ENCODE measurements at regions not wholly inside any gene's neighbourhood (a gene's known extent, or its start where the extent isn't known, plus 50 kb on each side); places are given as distances from the start of the nearest gene placed in this dataset.
A peak's percentile ranks its signal among the peaks of the same experiment; 100 is the strongest.

DNA sequence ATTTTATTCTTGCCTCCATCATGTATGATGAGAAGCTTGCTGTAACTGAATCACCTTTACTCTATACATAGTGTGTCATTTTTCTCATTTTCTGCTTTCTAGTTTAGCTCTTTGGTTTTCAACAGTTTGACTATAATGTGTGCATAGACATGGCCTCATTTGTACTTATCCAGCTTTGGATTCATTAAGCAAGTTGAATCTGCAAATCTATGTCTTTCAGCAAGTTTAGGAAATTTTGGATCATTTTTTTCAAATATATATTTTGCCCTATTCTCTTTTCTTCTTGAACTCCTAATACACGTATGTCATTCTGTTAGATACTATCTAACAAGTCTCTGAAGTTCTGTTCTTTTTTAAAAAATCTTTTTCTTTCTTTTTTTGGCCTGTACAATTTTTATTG is 57.8 kb downstream of the PRLHR start:
- intact Hi-C loops (cut with DNase I; ENCODE audit: low total_unique reads), result no loop called here
- peaks cover 0 to 5% of the 10 kb centered on the region in 2 donors for H3K27me3 ChIP-seq
- no peak for DNase-seq
- TF ChIP-seq, protein P1, sequence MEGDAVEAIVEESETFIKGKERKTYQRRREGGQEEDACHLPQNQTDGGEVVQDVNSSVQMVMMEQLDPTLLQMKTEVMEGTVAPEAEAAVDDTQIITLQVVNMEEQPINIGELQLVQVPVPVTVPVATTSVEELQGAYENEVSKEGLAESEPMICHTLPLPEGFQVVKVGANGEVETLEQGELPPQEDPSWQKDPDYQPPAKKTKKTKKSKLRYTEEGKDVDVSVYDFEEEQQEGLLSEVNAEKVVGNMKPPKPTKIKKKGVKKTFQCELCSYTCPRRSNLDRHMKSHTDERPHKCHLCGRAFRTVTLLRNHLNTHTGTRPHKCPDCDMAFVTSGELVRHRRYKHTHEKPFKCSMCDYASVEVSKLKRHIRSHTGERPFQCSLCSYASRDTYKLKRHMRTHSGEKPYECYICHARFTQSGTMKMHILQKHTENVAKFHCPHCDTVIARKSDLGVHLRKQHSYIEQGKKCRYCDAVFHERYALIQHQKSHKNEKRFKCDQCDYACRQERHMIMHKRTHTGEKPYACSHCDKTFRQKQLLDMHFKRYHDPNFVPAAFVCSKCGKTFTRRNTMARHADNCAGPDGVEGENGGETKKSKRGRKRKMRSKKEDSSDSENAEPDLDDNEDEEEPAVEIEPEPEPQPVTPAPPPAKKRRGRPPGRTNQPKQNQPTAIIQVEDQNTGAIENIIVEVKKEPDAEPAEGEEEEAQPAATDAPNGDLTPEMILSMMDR (IDR thresholded peaks at IDR 0.05), result no peak
- no peak overlapping the region for H3K27ac ChIP-seq
- no peaks in the 10 kb centered on the region for H3K9me3 ChIP-seq
- H3K36me3 ChIP-seq, result no peaks in the 10 kb centered on the region
- no peaks in the 10 kb centered on the region for H3K4me1 ChIP-seq
- no peak overlapping the region for H3K4me3 ChIP-seq

- intact Hi-C loops (cut with DNase I; ENCODE audit: low total_unique reads), result no loop called here
- TF ChIP-seq, protein P1 (IDR thresholded peaks at IDR 0.05), result no peak
Measured at GRCh38 chr10:118534136-118534535, 61.3 kb downstream of the PRLHR start.

DNA sequence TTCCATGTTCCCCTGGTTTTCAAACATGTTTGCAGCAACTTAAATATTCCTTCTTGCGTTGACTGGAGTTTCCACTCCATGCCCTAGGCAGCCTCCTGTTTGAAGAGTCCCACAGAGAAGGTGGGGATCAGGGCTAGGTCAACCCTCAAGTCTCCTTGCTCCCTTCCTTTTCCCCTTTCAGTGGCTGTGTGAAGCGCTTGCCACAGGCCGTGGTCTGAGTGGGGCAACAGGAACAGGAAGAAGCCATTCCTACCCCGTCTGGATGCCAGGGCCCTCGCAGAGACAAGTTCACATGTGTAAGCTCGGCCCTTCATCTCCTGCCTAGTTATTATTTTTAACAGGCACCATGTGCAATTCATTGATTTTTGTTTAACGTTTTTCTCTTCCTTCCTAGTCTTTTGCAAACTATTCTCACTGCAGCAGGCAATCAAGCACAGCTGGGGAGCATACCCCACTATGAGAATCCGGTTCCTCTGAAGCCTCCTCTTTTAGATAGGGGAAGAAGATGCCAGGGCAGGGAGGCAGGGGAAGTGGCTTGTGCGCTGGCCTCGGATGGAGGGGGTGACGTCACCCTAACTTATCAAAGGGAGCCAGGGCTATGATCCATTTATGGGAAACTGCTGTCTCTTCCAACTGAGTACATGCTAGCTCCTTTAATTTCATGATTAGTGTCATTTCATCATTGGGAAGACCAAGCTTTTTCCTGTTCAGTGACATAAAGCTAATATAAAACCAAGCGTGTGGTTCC is 64.2 kb downstream of the PRLHR start:
- DNase-seq, result peak in 1 of 2 donors; percentile 48
- TF ChIP-seq, protein P1 (IDR thresholded peaks at IDR 0.05), result no peak
- no peak overlapping the region for H3K27ac ChIP-seq
- no peaks in the 10 kb centered on the region for H3K27me3 ChIP-seq
- no peaks in the 10 kb centered on the region for H3K9me3 ChIP-seq
- intact Hi-C loops (cut with DNase I; ENCODE audit: low total_unique reads), result no loop called here
- no peaks in the 10 kb centered on the region for H3K36me3 ChIP-seq
- no peak overlapping the region for H3K4me3 ChIP-seq
- H3K4me1 ChIP-seq, result no peaks in the 10 kb centered on the region

More at GRCh38 chr10:118534136-118534535, 61.3 kb downstream of the PRLHR start:
- Histone ChIP-seq H3K27me3 (no peaks in the 10 kb centered on the region), H3K27ac (no peak overlapping the region), H3K9me3 (no peaks in the 10 kb centered on the region), H3K4me3 (no peak overlapping the region), H3K36me3 (no peaks in the 10 kb centered on the region), H3K4me1 (no peaks in the 10 kb centered on the region)
- no peak for DNase-seq

GRCh38 chr10:118528426-118528825 is 67.0 kb downstream of the PRLHR start:
- no peaks in the 10 kb centered on the region for H3K9me3 ChIP-seq
- no peaks in the 10 kb centered on the region for H3K36me3 ChIP-seq
- H3K4me3 ChIP-seq, result no peak overlapping the region
- H3K4me1 ChIP-seq, result no peaks in the 10 kb centered on the region
- no peak for DNase-seq
- TF ChIP-seq, protein P1 (IDR thresholded peaks at IDR 0.05), result no peak
- no peak overlapping the region for H3K27ac ChIP-seq
- intact Hi-C loops (cut with DNase I; ENCODE audit: low total_unique reads), result no loop called here
- no peaks in the 10 kb centered on the region for H3K27me3 ChIP-seq

DNA sequence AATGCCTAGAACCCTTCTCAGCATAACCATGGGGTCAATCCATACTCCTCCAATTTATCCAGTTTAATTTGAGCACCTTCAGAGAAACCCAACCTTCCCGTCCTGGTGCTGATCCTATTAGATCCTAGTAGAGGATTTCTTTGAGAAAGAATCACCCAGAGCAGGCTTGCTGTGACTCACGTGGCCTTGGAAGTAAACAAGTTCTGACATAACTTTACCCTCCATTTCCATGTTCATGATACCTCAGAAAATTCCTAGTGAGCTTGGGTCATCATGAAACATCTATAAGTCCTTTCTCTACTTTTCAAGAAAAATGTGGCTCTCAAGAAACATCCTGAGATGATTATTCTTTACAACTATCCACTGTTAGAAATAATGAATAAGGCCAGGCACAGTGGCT is 71.7 kb downstream of the PRLHR start:
- H3K27me3 ChIP-seq, result no peaks in the 10 kb centered on the region
- no peak for DNase-seq
- H3K4me1 ChIP-seq, result no peaks in the 10 kb centered on the region
- H3K27ac ChIP-seq, result no peak overlapping the region
- H3K9me3 ChIP-seq, result no peaks in the 10 kb centered on the region
- H3K4me3 ChIP-seq, result no peak overlapping the region
- intact Hi-C loops (cut with DNase I; ENCODE audit: low total_unique reads), result no loop called here
- TF ChIP-seq, protein P1 (IDR thresholded peaks at IDR 0.05), result no peak
- no peaks in the 10 kb centered on the region for H3K36me3 ChIP-seq

All from tibial artery (tissue), 4 donors.